Immature natural killer cell (primary cell): ENCODE measurements at regions not wholly inside any gene's neighbourhood (a gene's known extent, or its start where the extent isn't known, plus 50 kb on each side); places are given as distances from the start of the nearest gene placed in this dataset.

Experiments used
- DNase-seq, 3 donors: peaks; one replicate each; pipeline ENCODE4 v3.0.0; 2022; ENCODE audit warnings: mixed read lengths in 1 of 3
- H3K27ac Mint-ChIP-seq, 6 donors: one replicate each; pipeline ENCODE4 v1.8.0; 2020; ENCODE audit warnings: mixed read lengths in 6 of 6, mild to moderate bottlenecking in 5 of 6, inconsistent platforms in 4 of 6, moderate library complexity in 3 of 6
- H3K27me3 Mint-ChIP-seq, 3 donors: one replicate each; pipeline ENCODE4 v1.8.0; 2020 to 2021; ENCODE audit warnings: low read depth in 3 of 3, mild to moderate bottlenecking in 3 of 3, mixed read lengths in 3 of 3, moderate library complexity in 3 of 3, inconsistent platforms in 1 of 3
- H3K36me3 Mint-ChIP-seq, 3 donors: one replicate each; pipeline ENCODE4 v1.8.0; 2020; ENCODE audit warnings: mixed read lengths in 3 of 3, inconsistent platforms in 2 of 3, mild to moderate bottlenecking in 2 of 3
- H3K4me1 Mint-ChIP-seq, 2 donors: one replicate each; pipeline ENCODE4 v1.8.0; 2020; ENCODE audit warnings: inconsistent platforms in 2 of 2, mild to moderate bottlenecking in 2 of 2, mixed read lengths in 2 of 2, moderate library complexity in 1 of 2
- H3K4me3 Mint-ChIP-seq, 5 donors: one replicate each; pipeline ENCODE4 v1.8.0; 2020; ENCODE audit warnings: mild to moderate bottlenecking in 5 of 5, mixed read lengths in 5 of 5, inconsistent platforms in 3 of 5, moderate library complexity in 3 of 5
- H3K9me3 Mint-ChIP-seq, 6 donors: one replicate each; pipeline ENCODE4 v1.8.0; 2020; ENCODE audit warnings: mild to moderate bottlenecking in 6 of 6, mixed read lengths in 6 of 6, inconsistent platforms in 4 of 6, moderate library complexity in 3 of 6

DNA sequence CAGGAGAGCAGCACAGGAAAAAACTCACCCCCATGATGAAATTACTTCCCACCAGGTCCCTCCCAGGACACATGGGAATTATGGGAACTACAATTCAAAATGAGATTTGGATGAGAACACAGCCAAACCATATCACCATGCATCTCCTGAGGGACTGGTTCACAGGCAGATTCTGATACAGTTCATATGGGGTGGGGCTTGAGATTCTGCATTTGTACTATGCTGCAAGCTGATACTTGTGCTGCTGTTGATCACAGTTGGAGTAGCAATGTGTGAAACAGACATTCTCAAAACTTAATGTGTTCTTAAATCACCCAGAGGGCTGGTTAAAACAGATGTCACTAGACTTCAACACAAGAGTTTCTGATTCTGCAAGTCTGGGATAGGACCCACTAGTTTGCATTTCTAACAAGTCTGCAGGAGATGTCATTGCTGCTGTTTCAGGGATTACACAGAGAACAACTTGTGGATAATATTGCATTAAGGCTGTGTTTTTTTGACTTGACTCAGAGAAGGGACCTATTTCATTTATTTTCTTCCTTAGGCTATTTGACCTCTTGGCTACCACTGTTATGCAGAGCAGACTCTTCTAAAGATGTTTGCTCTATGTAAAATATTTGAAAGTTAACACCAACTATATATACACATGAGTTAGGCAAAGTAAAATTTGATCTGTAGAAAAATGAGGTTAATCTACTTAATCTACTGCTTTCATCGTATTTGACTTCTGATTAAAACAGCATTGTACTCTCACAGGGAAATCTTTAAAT lies 194.2 kb upstream of the CNTN3 start:
- DNase-seq, result no peak
- no peak overlapping the region for H3K27ac Mint-ChIP-seq
- H3K36me3 Mint-ChIP-seq, result no peaks in the 10 kb centered on the region
- H3K9me3 Mint-ChIP-seq, result peaks cover 4 to 37% (median 21%) of the 10 kb centered on the region in 6 donors
- H3K27me3 Mint-ChIP-seq, result peaks cover 0 to 1% (median 0%) of the 10 kb centered on the region in 3 donors
- no peak overlapping the region for H3K4me3 Mint-ChIP-seq
- H3K4me1 Mint-ChIP-seq, result no peaks in the 10 kb centered on the region

DNA sequence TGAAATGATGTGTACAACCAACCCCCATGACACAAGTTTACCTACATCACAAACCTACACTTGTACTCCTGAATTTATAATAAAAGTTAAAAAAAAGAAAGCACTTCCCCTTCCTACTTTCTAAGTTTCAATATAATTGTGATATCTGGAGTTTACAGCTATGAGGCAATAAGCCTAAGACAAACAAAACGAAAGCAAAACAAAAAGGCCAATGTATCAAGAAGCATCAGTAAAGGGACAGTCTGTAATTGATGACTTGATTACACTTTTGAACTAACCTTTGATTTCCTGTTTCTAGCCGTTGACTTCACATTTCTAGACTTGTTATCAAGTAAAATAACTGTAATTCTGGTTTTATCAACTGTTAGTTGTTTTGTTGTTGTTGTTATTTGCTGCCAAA lies 187.5 kb upstream of the CNTN3 start:
- H3K27me3 Mint-ChIP-seq, result no peaks in the 10 kb centered on the region
- H3K27ac Mint-ChIP-seq, result no peak overlapping the region
- H3K4me1 Mint-ChIP-seq, result no peaks in the 10 kb centered on the region
- peaks cover 6 to 34% (median 25%) of the 10 kb centered on the region in 6 donors for H3K9me3 Mint-ChIP-seq
- H3K4me3 Mint-ChIP-seq, result no peak overlapping the region
- H3K36me3 Mint-ChIP-seq, result peaks cover 0 to 2% (median 0%) of the 10 kb centered on the region in 3 donors
- DNase-seq, result no peak

GRCh38 chr3:74789111-74789510 lies 174.7 kb upstream of the CNTN3 start:
- Mint-ChIP-seq H3K27ac (no peak overlapping the region), H3K27me3 (no peaks in the 10 kb centered on the region), H3K4me1 (no peaks in the 10 kb centered on the region), H3K4me3 (no peak overlapping the region), H3K36me3 (no peaks in the 10 kb centered on the region), H3K9me3 (peaks cover 2 to 40% (median 15%) of the 10 kb centered on the region in 6 donors)
- no peak for DNase-seq

DNA sequence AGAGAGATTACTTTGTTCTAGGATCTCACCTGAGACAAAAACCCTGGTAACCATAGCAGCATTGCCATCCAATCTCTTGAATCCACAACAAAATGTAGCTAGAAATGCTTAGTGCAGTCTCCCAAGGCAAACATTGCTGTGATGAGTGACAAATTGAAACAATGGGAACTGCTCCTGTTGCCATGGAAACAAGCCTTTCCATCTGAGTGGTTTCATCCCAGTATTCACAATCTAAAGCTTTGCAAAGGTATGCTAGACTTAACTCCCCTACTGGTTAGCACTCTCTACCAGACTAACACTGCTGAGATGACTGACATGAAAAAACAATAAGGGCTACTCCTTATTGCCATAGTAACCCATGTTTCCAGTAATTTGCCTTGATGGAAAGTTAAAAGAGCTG lies 172.6 kb upstream of the CNTN3 start:
- no peaks in the 10 kb centered on the region for H3K27me3 Mint-ChIP-seq
- no peaks in the 10 kb centered on the region for H3K36me3 Mint-ChIP-seq
- H3K27ac Mint-ChIP-seq, result no peak overlapping the region
- no peak overlapping the region for H3K4me3 Mint-ChIP-seq
- no peaks in the 10 kb centered on the region for H3K4me1 Mint-ChIP-seq
- no peak for DNase-seq
- peaks cover 2 to 50% (median 17%) of the 10 kb centered on the region in 6 donors for H3K9me3 Mint-ChIP-seq

DNA sequence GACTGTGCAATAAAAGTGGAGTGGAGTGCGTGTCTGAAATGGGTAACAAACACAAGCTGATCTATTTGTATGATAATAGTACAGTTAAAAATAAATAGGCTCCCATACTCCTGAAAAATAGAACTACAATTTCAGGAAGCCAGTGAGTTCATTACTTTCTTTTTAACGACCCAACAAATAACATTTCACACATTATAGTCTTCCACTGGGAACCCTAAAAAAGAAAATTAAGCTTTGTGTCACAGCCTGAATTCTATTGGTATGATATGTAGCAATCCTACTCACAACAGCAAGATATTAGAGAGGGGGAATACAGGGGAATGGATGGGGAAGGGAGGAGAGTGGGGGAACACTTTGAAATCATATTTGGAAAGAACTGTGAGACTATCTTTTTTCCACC lies 156.9 kb upstream of the CNTN3 start:
- Mint-ChIP-seq H3K4me3 (no peak overlapping the region), H3K27me3 (no peaks in the 10 kb centered on the region), H3K27ac (no peak overlapping the region), H3K4me1 (no peaks in the 10 kb centered on the region), H3K36me3 (peaks cover 0 to 3% (median 0%) of the 10 kb centered on the region in 3 donors), H3K9me3 (peaks cover 5 to 36% (median 24%) of the 10 kb centered on the region in 6 donors)
- DNase-seq, result no peak

GRCh38 chr3:74768010-74768409 lies 153.6 kb upstream of the CNTN3 start:
- H3K36me3 Mint-ChIP-seq, result peaks cover 0 to 3% (median 0%) of the 10 kb centered on the region in 3 donors
- no peak for DNase-seq
- peaks cover 0 to 37% (median 27%) of the 10 kb centered on the region in 6 donors for H3K9me3 Mint-ChIP-seq
- no peak overlapping the region for H3K4me3 Mint-ChIP-seq
- no peaks in the 10 kb centered on the region for H3K4me1 Mint-ChIP-seq
- no peaks in the 10 kb centered on the region for H3K27me3 Mint-ChIP-seq
- no peak overlapping the region for H3K27ac Mint-ChIP-seq

- Mint-ChIP-seq H3K9me3 (peaks cover 0 to 40% (median 22%) of the 10 kb centered on the region in 6 donors), H3K27me3 (no peaks in the 10 kb centered on the region)
These were observed 151.9 kb upstream of the CNTN3 start for GRCh38 chr3:74766405-74766804.

GRCh38 chr3:74763830-74764229 lies 149.4 kb upstream of the CNTN3 start:
- no peaks in the 10 kb centered on the region for H3K27me3 Mint-ChIP-seq
- H3K9me3 Mint-ChIP-seq, result peaks cover 0 to 47% (median 14%) of the 10 kb centered on the region in 6 donors
- H3K27ac Mint-ChIP-seq, result no peak overlapping the region
- no peak overlapping the region for H3K4me3 Mint-ChIP-seq
- no peak for DNase-seq
- no peaks in the 10 kb centered on the region for H3K4me1 Mint-ChIP-seq
- no peaks in the 10 kb centered on the region for H3K36me3 Mint-ChIP-seq

More at GRCh38 chr3:74766405-74766804, 151.9 kb upstream of the CNTN3 start:
- H3K4me3 Mint-ChIP-seq, result no peak overlapping the region
- DNase-seq, result no peak
- H3K36me3 Mint-ChIP-seq, result no peaks in the 10 kb centered on the region
- no peak overlapping the region for H3K27ac Mint-ChIP-seq
- H3K4me1 Mint-ChIP-seq, result no peaks in the 10 kb centered on the region

DNA sequence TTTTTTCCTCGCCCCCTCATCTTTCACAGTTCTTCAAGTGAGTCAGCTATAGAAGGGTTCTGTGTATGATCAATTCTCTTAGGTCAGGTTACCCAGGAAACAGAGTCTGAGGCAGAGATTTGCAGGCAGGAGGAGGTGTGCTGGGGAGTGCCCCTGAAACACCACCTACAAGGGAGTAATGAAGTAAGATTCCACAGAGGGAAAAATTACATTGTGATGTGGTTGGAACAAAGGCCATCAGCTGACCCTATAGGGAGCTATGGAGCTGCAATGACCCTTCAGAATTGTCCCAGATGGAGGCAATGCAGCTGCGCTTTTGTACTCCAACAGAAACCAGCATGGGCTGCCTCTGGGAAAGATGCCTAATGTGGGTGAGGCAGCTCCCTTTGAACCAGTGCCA lies 142.2 kb upstream of the CNTN3 start:
- H3K9me3 Mint-ChIP-seq, result peaks cover 3 to 56% (median 22%) of the 10 kb centered on the region in 6 donors
- H3K4me3 Mint-ChIP-seq, result no peak overlapping the region
- no peak overlapping the region for H3K27ac Mint-ChIP-seq
- H3K27me3 Mint-ChIP-seq, result peaks cover 0 to 2% (median 0%) of the 10 kb centered on the region in 3 donors
- H3K36me3 Mint-ChIP-seq, result no peaks in the 10 kb centered on the region
- no peaks in the 10 kb centered on the region for H3K4me1 Mint-ChIP-seq
- no peak for DNase-seq

GRCh38 chr3:74752290-74752689 lies 137.8 kb upstream of the CNTN3 start:
- no peak overlapping the region for H3K4me3 Mint-ChIP-seq
- no peaks in the 10 kb centered on the region for H3K36me3 Mint-ChIP-seq
- H3K9me3 Mint-ChIP-seq, result peaks cover 4 to 41% (median 21%) of the 10 kb centered on the region in 6 donors
- DNase-seq, result no peak
- no peaks in the 10 kb centered on the region for H3K4me1 Mint-ChIP-seq
- H3K27me3 Mint-ChIP-seq, result no peaks in the 10 kb centered on the region
- no peak overlapping the region for H3K27ac Mint-ChIP-seq

DNA sequence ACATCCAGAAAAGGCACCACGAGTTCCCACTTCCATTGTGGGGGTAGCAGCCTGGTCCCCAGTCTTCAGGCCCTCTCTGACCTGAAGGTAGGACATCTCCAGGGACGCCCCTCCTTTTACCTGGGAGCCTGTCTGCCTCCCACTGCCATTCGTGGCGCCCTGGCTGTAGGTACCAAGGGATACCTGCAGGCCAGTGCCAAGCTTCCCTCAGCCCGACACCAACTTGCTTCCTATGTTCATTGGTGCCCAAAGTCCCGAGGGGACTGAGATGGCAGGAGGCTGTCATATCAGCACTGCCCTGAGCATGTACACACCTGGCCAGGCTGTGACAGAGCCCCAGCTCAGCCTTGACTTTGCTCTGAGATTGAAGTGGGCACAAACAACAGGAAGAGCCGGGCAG lies 137.3 kb upstream of the CNTN3 start:
- Mint-ChIP-seq H3K4me3 (no peak overlapping the region), H3K27ac (no peak overlapping the region), H3K9me3 (peaks cover 4 to 45% (median 25%) of the 10 kb centered on the region in 6 donors), H3K36me3 (no peaks in the 10 kb centered on the region), H3K27me3 (no peaks in the 10 kb centered on the region), H3K4me1 (no peaks in the 10 kb centered on the region)
- no peak for DNase-seq

DNA sequence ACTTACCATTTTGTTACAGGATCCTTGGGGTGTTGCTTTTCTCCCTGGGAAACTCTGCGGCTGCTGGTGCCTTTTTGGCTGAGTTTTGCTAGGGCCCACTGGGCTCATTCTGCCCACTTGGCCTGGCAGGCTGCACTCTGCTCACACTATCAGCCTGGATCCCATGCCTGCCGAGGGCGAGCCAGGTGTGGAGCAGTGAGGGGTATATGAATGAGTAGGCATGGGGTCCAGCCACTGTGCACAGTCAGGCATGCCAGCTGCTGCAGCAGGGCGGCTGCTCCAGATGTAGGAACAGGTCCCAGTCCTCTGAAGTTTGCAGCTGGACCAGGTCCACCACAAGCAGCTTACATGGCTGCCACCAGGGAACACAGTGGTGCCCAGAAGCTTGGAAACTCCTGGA lies 136.4 kb upstream of the CNTN3 start:
- H3K9me3 Mint-ChIP-seq, result peaks cover 8 to 47% (median 26%) of the 10 kb centered on the region in 6 donors
- H3K4me1 Mint-ChIP-seq, result no peaks in the 10 kb centered on the region
- no peak overlapping the region for H3K4me3 Mint-ChIP-seq
- H3K27me3 Mint-ChIP-seq, result no peaks in the 10 kb centered on the region
- no peak for DNase-seq
- no peaks in the 10 kb centered on the region for H3K36me3 Mint-ChIP-seq
- no peak overlapping the region for H3K27ac Mint-ChIP-seq

DNA sequence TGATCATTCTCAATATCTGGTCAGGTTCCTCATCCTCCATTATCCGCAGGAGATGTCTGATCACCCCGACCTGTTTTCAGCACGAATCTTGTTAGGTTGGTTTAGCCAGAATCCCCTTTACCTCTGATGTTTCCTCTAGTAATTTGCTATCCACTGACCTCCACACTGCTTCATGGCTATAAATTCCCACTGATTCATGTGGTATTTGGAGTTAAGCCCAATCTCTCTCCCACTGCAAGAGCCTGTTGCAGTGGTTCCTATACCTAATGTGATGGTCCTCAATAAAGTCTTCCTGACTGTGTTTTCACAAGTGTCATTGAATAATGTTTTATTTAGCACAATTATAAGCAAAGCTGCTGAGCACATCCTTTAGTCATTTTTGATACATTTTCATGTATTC lies 124.8 kb upstream of the CNTN3 start:
- Mint-ChIP-seq H3K4me1 (no peaks in the 10 kb centered on the region), H3K9me3 (peaks cover 6 to 38% (median 20%) of the 10 kb centered on the region in 6 donors), H3K4me3 (no peak overlapping the region), H3K27ac (no peak overlapping the region), H3K27me3 (no peaks in the 10 kb centered on the region), H3K36me3 (peaks cover 0 to 6% (median 0%) of the 10 kb centered on the region in 3 donors)
- no peak for DNase-seq

DNA sequence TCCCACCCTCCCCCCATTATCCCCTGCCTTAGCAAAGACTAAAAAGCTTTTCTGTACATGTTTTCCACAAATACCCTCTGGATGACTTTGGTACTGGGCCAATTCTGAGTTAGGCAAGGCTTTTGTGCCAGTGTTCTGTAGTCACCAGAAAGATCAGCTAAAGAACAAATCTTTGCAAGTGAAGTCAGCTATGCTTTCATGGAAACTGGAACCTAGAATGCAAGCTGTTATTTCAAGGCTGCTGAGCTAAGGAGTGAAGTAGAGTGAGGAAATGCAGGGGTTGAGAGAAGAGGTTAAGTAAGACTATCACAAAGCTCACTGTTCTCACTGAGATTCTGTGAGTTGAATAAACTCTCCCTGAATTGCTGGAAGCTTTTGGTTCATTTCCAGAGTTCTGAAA lies 107.8 kb upstream of the CNTN3 start:
- no peaks in the 10 kb centered on the region for H3K4me1 Mint-ChIP-seq
- H3K4me3 Mint-ChIP-seq, result no peak overlapping the region
- no peak for DNase-seq
- peaks cover 13 to 66% (median 26%) of the 10 kb centered on the region in 6 donors for H3K9me3 Mint-ChIP-seq
- H3K27ac Mint-ChIP-seq, result no peak overlapping the region
- H3K27me3 Mint-ChIP-seq, result no peaks in the 10 kb centered on the region
- no peaks in the 10 kb centered on the region for H3K36me3 Mint-ChIP-seq

GRCh38 chr3:74713977-74714376 lies 99.5 kb upstream of the CNTN3 start:
- Mint-ChIP-seq H3K27me3 (no peaks in the 10 kb centered on the region), H3K4me3 (no peak overlapping the region), H3K4me1 (no peaks in the 10 kb centered on the region), H3K27ac (no peak overlapping the region), H3K36me3 (peaks cover 0 to 4% (median 0%) of the 10 kb centered on the region in 3 donors), H3K9me3 (peaks cover 7 to 66% (median 34%) of the 10 kb centered on the region in 6 donors)
- no peak for DNase-seq
